ENCODE measurements at regions not wholly inside any gene's neighbourhood (a gene's known extent, or its start where the extent isn't known, plus 50 kb on each side); places are given as distances from the start of the nearest gene placed in this dataset.

DNA sequence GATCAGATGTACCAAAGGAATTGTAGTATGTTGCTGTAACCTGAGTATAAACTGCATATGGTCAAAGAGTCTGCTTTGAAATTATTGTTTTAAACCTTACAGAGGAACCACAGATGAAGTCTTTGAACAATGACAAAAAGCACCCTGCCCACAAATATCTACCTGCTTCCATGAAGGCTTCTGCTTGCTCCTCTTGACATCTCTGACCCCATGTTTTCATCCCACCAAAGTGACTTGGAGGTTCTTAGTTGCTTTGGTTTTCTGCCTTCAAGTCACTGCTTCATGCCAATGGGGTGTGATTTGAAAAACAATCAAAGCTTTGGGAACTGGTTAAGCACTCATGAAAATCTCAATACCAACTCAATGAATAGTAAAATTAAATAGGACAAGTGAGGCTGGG, 194.6 kb upstream of the ACTBL2 start:
- TF ChIP-seq, protein P1, sequence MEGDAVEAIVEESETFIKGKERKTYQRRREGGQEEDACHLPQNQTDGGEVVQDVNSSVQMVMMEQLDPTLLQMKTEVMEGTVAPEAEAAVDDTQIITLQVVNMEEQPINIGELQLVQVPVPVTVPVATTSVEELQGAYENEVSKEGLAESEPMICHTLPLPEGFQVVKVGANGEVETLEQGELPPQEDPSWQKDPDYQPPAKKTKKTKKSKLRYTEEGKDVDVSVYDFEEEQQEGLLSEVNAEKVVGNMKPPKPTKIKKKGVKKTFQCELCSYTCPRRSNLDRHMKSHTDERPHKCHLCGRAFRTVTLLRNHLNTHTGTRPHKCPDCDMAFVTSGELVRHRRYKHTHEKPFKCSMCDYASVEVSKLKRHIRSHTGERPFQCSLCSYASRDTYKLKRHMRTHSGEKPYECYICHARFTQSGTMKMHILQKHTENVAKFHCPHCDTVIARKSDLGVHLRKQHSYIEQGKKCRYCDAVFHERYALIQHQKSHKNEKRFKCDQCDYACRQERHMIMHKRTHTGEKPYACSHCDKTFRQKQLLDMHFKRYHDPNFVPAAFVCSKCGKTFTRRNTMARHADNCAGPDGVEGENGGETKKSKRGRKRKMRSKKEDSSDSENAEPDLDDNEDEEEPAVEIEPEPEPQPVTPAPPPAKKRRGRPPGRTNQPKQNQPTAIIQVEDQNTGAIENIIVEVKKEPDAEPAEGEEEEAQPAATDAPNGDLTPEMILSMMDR (IDR thresholded peaks at IDR 0.05) = no peak
- TF ChIP-seq EZH2phosphoT487 (IDR thresholded peaks at IDR 0.05; ENCODE audit: borderline replicate concordance, low read depth) (no peak), POLR2AphosphoS5 (IDR thresholded peaks at IDR 0.05; ENCODE audit: low read depth, low read length) (no peak), TCF12 (IDR thresholded peaks at IDR 0.05) (no peak), CHD2 (IDR thresholded peaks at IDR 0.05; ENCODE audit: low read length, partially characterized antibody) (no peak), RFX5 (IDR thresholded peaks at IDR 0.05; ENCODE audit: low read length) (no peak), GABPA (IDR thresholded peaks at IDR 0.05; ENCODE audit: low read depth) (no peak)
- TF ChIP-seq, protein P2, sequence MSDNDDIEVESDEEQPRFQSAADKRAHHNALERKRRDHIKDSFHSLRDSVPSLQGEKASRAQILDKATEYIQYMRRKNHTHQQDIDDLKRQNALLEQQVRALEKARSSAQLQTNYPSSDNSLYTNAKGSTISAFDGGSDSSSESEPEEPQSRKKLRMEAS (IDR thresholded peaks at IDR 0.05; ENCODE audit: low read depth) = no peak
